GM12878 (cell line): ENCODE measurements at regions not wholly inside any gene's neighbourhood (a gene's known extent, or its start where the extent isn't known, plus 50 kb on each side); places are given as distances from the start of the nearest gene placed in this dataset.

Experiments
- EZH2 ChIP-seq: IDR thresholded peaks from 2 replicates; pipeline ENCODE4 v1.6.1; 2012; ENCODE audit warnings: low read depth, mild to moderate bottlenecking, control low read depth, inconsistent platforms, low read length, borderline replicate concordance; ENCODE audit not compliant: control insufficient read depth
- RCOR1 ChIP-seq: conservative IDR thresholded peaks from 2 replicates; pipeline ENCODE4 v1.6.1; 2012; ENCODE audit warnings: low read depth, low read length, improper control_type of control experiment
- SMARCA5 ChIP-seq: fragments of 450-650 bp; IDR thresholded peaks from 2 replicates; pipeline ENCODE4 v1.6.1; 2017; ENCODE audit warnings: mild to moderate bottlenecking
- TARDBP ChIP-seq: IDR thresholded peaks from 2 replicates; pipeline ENCODE4 v1.6.1; 2016; ENCODE audit warnings: borderline replicate concordance
- TCF7 ChIP-seq: IDR thresholded peaks from 2 replicates; pipeline ENCODE4 v1.6.1; 2014; ENCODE audit warnings: antibody characterized with exemption, borderline replicate concordance
- ZBED1 ChIP-seq: IDR thresholded peaks from 2 replicates; pipeline ENCODE4 v1.6.1; 2016; ENCODE audit warnings: borderline replicate concordance
- ZNF384 ChIP-seq: IDR thresholded peaks from 2 replicates; pipeline ENCODE4 v1.6.1; 2012; ENCODE audit warnings: low read depth, mild to moderate bottlenecking, low read length, improper control_type of control experiment, borderline replicate concordance
- TF ChIP-seq, protein P1 (sequence below): fragments of 450-650 bp; IDR thresholded peaks from 2 replicates; pipeline ENCODE4 v1.6.1; 2017; ENCODE audit warnings: mild to moderate bottlenecking

DNA sequence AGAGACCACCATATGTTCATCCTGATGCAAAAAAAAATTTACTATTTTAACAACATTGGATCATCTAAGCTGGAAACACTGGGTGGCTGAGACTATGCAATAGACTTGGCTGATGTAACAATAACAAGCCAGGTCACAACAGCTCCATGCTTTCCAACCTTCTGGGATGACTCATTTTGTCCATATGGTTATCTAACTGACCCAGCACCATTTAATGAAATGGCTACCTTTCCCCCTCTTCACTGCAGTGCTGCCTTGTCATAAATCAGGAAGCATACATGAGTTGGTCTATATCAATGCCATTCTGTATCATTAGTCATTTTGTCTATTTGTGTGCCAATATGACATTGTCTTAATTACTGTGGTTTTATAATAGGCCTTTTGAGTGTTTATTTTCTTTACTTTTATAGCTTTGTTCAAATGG, 217.6 kb upstream of the KCNJ16 start:
- TF ChIP-seq ZBED1 (no peak), RCOR1 (no peak), ZNF384 (no peak), TARDBP (no peak), SMARCA5 (no peak), EZH2 (no peak), TCF7 (no peak)
- TF ChIP-seq, protein P1, sequence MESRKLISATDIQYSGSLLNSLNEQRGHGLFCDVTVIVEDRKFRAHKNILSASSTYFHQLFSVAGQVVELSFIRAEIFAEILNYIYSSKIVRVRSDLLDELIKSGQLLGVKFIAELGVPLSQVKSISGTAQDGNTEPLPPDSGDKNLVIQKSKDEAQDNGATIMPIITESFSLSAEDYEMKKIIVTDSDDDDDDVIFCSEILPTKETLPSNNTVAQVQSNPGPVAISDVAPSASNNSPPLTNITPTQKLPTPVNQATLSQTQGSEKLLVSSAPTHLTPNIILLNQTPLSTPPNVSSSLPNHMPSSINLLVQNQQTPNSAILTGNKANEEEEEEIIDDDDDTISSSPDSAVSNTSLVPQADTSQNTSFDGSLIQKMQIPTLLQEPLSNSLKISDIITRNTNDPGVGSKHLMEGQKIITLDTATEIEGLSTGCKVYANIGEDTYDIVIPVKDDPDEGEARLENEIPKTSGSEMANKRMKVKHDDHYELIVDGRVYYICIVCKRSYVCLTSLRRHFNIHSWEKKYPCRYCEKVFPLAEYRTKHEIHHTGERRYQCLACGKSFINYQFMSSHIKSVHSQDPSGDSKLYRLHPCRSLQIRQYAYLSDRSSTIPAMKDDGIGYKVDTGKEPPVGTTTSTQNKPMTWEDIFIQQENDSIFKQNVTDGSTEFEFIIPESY: no peak
